CD4-positive, alpha-beta T cell treated with Interleukin-2 at 100 ng/mL for 4 hours (primary cell): ENCODE measurements at regions not wholly inside any gene's neighbourhood (a gene's known extent, or its start where the extent isn't known, plus 50 kb on each side); places are given as distances from the start of the nearest gene placed in this dataset.

Source experiments
- DNase-seq: peaks from one replicate; pipeline ENCODE4 v3.0.0-alpha.2; 2020; ENCODE audit warnings: low spot score

DNA sequence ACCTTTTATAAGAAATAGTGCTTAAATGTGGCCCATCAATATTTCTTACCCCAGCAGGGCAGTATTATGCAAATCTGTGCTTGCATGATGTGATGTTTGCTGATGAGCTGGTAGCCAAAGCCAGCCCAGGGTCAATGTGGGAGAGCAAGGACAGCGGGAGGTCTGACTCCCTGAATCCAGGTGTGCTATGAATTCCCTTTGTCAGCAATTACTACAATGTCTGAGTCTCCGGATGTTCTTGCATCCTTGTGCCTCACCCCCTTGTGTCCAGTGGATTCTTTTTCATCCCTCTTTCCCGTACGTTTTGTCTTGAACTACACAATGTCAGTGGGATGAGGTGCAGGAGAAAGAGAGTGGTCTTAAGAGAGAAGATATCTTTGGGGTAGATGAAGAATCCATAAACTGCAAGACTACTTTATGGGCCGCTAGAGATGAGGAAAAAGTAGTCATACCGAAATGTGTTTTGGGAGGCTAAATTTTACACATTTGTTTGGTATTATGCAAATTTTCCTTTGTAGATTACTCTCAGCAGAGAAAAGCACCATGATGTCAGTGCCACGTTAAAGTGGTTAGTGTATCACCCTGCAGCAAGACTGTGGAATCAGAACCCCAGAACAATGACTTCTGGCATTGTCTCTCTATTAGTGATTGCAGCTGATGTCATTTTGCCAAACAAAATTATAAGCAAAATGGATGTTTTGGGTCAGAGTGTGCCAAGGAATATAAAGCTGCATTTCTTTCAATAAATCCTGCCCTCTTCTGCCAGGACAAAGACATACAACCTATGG is 53.5 kb upstream of the TSHZ3 start:
- no peak for DNase-seq

DNA sequence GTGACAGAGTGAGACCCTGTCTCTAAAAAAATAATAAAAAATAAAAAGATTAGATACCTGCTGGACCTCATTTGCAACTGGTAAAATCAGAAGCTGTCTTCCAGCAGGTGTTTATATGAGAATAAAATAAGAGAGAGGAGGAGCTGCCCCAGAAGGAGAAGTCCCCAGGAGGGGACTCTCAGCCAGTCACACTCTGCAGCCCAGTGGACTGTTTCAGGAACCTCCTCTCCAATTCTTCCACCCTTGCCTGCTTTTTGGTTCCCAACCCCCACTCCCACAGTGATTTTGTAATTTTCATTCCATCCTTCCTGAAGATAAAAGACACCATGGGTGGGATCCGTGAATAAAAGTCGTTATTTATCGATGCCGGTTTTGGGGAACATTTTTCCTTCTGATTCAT is 56.9 kb upstream of the TSHZ3 start:
- no peak for DNase-seq

DNA sequence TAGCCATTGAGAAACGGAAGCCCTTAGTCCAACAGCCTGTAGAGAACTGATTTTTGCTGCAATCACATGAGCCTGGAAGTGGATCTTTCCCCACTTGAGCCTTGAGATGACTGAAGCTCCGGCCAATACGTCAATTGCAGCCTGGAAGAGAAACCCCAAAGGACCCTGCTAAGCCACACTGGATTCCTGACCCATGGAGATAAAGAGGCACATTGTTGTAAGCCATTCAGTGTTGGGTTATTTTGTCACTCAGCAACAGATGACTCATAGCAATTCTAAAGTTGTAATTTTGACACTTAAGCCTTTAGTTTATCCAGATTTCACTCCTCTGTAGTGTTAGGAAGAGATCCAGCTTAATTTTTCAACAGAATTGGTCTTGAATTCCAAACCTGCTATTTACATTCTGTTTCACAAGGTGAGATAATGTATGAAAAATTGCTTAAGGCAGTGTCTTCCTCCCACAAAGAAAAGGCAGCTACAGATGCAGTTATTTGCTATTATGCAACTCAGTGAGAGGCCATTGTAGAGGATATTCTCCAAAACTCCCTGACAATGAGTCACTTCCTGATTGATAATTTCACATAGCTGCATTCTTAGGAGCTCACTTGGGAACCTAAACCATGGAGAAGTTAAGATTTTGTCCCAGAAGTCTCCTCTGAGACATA is 59.4 kb upstream of the TSHZ3 start:
- DNase-seq = no peak

DNA sequence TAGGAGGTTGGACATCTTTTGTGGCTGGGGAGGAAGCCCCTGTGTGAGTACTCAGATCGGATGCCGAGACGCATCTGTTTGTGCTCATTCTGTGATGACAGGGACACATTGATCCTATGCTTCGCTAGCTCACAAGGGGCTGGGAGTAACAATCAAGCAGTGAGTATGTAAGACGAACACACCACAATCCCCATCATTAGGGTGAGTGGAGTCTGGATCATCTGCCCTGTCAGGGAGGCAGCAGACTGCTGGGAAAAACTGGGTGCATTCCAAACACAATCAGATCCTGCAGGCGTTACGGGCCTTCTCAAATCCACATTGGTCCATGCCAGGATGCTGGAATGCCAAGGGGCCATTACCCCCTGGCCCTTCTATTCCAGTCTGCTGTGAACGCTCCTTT is 64.1 kb upstream of the TSHZ3 start:
- no peak for DNase-seq

DNA sequence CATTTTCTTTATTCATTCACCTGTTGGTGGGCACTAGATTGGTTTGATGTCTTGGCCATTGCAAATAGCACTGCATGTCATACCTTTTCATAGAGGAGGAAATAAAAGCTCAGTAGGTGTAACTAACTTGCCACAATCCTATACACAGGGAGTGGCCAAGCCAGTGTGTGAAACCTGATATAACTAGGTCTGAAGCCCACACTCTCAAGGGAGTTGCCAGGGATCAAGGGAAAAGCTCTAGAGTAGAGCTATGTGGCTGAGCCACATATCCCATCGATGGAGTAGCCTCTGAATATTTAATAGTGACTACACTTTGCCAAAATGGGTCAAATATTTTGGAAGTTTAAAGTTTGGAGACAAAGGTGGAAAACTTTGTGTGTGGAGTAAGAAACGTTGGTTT is 66.1 kb upstream of the TSHZ3 start:
- DNase-seq = no peak

DNA sequence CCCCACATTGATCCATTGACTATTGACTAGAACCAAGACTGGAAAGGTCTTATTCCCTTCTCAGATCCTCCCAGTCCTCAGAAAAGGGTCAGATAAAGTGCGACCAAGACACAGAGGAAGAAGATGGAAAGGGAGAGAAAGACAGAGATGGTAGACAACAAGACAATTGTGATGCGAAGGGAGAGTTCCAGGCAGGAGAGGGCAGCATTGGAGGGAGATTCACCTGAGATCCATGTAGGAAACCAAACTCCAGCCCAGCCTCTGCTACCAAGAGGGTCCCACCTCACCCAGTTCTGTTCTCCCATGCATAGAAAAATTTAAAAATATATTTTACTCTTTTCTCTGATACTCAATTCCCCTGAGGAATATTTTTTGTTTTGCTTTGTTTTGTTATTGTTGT is 67.3 kb upstream of the TSHZ3 start:
- no peak for DNase-seq

DNA sequence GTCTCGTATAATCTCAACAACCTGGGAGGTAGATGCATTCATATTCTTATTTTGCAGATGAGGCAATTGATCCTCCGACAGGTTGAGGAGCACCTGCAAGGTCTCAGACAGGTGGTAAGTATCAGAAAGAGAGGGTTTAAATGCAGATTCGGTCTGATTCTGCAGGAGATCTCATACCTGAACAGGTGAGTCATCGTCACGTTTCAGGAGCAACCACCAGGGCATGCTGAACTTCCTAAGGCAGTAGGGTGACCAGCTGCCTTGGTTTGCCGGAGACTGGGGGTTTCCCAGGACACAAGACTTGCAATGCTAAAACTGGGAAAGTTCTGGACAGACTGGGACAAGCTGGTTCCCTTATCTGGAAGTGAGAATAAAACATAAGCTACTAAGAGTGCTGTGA is 68.8 kb upstream of the TSHZ3 start:
- no peak for DNase-seq

DNA sequence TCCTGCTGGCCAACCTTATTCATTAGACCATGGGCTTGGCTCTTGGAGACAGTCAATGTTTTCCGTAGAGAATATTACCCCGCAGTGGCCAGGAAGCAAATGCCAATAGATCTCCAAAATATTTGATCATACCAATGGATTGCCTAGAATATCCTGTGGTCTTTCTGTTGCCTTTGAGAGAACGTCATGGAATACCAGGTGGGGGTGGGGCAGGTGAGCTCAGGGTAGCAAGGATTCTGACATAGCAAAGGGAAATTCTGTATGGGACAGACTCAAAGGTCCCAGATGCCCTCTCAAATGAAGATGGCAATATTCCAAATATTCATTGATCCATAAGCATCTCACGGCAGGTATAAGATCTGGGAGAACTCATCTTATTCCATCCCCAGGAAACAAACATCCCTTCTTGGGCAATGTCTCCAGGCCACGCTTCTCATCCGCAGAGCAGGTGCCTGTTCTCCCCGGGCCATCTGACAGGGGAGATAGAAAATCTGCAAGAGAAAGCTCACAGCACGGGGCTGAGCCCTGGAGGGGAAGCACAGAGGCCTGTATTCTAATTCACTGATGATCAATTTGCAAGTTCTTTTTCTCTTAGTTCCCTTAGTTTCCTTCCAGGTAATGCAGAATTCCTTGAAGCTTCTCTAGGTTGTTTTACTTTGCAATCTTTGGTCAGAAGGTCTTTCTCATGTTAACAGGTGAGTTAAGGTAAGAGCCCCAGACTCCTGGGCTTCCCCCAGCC is 69.6 kb upstream of the TSHZ3 start:
- DNase-seq = no peak

DNA sequence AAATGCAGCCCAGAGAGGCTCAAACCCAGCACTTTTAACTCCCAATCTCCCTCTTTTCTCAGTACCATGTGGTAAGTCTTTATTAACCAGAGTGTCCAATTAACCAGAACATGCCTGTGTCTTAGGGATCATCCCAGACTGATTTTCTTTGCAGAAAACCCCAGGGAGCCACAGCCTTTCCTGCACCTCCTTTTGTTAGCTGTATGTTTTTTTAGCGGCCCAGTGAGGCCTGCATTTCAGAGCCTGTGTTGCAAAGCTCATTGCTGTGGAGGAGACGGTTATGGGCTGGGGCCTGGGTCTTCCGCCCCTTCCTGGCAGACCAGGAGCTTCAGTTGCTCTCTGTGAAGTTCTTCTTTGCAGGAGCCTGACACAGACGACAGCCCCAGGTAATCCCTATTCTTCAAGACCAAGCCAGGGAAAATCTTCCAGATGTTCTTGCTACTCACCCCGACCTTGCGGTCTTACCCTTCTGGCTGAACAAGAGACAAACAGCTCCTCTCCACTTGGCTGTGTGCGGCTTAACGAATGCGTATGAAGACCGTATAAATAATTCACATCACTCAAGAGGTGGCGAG is 70.7 kb upstream of the TSHZ3 start:
- no peak for DNase-seq

DNA sequence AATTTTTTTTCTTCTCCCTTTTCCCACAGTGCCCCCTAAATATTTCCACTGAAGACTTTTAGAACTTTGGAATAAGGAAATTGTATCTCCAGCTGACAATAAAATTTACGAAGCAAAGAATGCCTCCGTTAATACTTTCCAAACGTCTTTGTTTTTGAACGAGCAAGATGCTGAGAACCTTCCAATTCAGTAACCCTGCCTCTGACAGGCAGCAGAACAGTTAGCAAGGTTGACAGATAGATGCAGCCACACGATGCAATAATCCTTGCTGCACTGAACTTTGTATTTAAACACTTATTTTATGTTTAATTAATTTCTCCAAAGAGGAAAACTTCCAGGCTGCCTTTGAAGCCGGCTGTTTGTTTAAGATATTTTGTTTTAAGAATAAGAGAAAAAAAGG is 71.8 kb upstream of the TSHZ3 start:
- no peak for DNase-seq

DNA sequence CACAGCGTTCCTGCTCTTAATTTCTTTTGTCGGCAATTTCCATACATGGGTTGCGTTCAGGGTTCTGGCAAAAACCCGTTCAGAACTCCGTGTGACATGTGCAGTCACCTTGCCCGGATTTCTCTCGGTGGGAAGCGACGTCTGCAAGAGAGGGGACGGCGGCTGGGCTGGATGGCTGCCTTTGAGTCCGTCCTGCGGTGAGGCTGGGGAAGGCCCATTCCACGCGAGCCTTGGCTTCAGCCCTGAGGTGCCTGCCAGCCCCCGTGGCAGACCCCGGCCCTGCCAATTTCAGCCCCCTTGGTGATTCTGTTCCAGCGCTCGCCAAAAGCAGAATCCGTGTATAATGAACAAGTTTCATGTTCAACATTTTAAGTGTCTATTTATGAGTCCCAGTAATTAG is 72.6 kb upstream of the TSHZ3 start:
- no peak for DNase-seq

DNA sequence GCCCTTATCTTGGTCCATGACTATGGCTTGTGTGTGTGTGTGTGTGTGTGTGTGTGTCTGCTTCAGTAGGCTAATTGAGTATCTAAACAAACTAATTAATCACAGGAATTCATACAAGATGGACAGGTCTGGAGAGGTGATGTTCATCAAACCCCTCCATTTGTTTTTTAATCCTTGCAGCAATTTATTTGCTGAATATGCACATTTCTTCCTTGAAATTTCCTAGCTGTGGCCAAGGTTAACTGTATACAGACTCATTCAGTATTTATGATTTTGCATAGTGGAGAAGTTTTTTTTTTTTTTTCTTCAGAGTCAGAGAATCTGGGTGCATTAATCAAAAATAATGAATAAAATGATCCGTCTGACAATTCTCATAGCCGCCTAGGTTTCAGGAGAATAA is 74.7 kb upstream of the TSHZ3 start:
- no peak for DNase-seq

DNA sequence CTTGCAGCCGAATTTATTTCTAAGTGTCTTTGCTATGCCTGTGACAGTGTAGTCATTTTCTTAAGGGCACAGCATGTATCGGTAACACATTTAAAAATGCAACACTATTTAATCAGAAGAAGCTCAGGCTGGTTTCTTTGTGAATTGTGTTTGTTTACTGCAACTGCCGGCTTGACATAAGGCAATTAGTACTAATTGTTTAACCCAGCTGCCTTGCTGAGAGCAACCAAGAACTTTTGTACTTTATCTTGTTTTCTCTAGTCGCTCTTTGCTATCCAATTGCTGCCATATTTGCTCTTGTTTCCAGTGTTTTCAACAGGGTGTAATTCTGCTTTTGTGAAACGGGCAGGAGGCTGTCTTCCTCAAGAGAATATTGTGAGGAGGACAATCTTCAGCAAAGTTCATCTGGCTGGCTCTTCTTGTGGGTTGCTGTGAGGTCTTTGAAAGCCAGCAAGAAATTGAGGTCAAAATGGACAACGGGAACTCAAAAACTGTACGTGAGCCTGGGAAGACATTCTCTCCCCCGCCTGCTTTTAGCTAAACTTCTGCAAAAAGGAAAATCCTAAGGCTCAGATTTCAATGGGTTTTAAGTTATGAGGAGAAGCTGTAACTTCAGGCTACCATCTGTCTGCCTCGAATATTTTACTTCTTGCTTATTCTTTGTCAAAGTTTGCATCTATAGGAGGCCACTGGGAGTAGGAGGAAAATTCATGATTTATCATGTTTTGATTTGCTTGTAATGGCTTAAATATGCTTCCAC is 75.8 kb upstream of the TSHZ3 start:
- DNase-seq = no peak

DNA sequence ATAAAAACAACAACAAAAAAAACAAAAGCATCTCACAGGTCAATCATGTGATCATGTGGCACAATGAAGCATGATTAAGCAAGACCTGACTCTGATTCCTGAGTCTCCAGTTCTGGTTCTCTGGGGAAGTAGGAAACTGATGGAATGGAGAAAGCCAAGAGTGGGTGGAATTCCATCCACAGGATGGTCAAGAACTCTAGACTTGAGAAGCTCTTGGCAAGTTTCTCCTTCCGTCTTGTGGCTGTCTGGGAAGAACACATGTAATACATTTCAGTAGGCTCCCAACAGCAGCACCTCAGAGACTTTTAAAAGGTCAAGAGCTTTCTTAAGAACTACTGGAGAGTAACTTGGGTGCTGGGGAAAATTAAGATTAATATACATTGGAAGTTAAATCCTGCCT is 78.6 kb upstream of the TSHZ3 start:
- no peak for DNase-seq

DNA sequence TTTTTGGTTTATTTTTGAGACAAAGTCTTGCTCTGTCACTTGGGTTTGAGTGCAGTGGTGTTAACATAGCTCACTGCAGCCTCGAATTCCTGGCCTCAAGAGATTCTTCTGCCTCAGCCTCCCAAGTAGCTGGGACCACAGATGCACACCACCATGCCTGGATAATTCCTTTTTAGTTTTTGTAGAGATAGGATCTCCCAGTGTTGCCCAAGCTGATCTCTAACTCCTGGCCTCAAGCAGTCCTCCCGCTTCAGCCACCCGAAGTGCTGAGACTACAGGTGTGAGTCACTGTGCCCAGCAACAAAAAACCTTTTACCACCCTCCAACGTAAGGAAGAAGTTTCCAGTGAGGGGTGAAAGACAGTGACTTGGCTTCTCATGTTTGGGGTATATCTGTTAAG is 81.1 kb upstream of the TSHZ3 start:
- no peak for DNase-seq

DNA sequence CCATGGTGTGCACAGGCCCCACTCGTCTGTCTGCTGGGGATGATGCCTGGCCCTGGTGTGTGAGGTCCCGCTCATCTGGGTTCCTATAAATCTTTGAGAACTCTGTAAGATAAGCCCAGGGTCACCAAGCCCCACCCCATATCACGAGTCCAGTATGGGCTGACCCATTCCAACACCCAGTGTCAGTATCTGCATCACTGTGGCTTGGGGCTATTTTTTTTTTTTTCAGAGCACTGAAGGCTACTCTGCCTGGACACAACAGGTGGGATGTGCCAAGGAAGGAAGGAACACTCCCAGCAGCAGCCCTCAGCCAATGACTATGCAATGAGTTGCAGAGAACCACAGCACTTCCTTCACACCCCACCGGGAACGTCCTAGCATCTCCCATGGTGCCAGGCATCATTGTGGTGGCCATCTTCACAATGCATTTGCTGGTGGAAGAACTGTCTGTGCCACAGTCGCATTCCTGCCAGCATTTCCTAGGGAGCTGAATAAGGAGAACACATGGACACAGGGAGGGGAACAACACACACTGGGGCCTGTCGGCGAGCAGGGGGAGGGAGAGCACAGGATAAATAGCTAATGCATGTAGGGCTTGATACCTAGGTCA is 83.1 kb upstream of the TSHZ3 start:
- DNase-seq = no peak

DNA sequence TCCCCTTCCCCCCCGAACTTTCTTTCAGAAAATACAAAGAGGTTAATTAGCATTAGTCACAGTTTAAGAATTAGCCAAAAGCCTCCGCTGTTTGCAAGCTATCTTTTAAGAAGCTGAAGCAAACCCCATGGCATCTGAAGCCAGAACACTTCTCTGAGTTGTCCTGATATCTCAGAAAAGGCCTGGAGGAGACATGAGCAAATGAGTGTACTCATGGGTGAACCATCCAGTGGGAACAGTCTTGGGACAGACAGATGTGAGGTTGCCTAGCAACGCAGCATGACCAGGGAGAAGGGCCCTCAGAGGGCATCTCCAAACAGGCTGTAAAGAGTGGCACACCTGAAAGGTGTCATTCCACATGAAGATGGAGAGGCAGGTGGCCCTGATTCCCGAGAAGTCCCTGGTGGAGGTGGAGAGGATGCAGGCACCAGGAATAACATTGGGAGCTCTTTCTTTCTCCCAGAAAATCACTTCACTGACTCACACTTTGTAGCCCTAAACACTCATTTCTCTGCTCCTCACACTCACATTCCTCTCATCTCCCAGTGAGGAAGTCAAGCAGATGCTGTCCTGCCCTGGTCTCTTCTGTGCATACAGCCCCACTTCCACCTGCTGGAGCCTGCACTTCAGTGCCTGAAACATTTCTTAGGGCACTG is 87.0 kb upstream of the TSHZ3 start:
- DNase-seq = no peak

DNA sequence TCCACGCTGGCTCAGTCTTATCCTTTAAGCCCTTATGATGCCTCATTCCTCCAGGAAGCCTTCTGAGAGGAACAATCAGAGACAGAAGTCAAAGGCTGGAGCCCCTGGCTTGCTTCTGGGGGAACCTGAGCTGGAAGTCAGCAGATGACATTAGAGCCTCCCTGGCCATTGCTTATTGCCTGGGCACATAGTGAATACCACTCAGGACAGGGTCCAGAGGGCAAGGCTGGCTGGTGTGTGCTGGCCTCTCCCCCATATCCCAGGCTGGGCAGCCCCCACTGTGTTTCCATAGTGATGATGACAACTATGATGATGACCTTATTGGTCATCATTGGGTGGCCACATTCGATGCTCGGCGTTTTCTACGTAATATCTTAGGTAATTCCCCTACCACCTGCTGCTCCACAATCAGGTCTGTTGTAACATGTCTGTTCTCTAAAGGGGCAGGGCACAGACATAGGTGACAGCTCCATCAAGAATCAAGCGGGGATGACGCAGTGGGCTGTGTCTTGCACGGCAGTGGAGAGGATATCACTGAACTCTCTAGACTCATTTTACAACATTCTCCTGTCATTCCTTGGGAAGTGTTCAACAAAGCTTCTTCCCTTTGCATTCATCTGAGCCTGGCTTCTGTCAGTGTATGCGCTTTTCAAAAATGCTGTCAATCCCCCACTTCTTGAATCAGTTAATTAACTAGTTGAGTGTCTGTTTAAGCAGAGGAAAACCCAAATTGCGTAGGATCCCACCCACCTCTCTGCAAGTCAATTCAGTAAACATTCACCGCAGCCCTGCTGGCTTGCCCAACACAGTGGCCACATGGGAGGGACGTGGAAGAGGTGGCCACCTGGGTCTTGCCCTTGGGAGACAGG is 89.4 kb upstream of the TSHZ3 start:
- no peak for DNase-seq

DNA sequence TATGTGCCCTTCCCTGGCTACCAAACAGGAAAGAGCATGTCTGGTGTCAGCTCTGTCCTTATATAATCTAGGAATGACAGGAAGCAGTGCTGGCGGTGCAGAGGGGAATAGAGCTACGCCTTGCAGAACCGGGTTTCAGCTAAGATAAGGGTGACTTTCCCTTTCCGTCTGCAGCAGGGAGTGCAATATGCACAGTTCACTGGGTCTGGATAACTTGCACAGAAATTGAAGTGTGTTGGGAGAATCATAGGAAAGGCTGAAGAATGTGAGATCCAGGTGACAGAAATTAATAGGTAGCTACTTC is 90.0 kb upstream of the TSHZ3 start:
- DNase-seq = no peak

DNA sequence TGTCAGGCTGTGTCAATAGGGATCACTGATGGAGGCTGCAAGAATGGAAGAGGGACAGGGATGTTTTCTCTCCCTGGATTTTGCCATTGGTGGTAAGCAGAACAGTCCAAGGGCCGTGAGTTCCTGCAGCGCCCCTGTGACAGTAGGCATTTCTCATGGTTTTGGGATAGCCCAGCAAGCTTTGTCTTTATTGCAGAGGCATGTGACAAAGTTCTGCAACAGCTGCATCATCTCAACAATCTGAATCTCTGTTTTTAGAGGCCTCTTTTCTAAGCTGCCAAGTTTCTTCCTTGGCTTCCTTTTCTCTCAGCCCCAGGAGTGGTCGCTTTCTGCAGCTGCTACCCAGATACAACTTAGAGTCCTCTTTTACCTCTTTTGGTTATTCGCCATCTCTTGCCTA is 95.7 kb upstream of the TSHZ3 start:
- no peak for DNase-seq
